GM21515 (cell line): ENCODE measurements at regions not wholly inside any gene's neighbourhood (a gene's known extent, or its start where the extent isn't known, plus 50 kb on each side); places are given as distances from the start of the nearest gene placed in this dataset.
"Not testable (repeated sequence)": the region's sequence is repeated elsewhere in the genome, so short reads cannot be mapped to it uniquely, and the experiment has no call there.

Experiments
- ATAC-seq: cut with Tn5 transposase; IDR thresholded peaks from one replicate; pipeline ENCODE4 v1.9.1; 2021; ENCODE audit not compliant: unreplicated experiment

DNA sequence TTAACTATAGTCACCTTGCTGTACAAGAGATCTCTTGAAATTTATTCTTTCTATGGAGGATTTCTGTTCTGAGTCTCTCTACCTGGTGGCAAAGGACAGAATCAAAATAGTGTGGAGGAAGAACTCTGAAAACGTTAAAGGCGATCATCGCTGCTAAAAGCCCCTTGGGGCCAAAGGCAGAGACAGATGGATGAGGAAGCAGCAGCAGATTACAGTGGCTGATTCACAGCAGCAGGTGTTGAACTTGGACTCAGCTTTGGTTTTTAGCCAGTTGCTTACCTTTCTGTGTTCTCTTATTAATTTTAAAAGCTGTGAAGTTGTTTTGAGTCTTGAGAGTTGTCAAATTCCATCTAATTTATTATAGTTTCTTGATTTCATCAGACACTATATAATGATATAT is 956.1 kb upstream of the GOT2 start:
- ATAC-seq, result no peak

DNA sequence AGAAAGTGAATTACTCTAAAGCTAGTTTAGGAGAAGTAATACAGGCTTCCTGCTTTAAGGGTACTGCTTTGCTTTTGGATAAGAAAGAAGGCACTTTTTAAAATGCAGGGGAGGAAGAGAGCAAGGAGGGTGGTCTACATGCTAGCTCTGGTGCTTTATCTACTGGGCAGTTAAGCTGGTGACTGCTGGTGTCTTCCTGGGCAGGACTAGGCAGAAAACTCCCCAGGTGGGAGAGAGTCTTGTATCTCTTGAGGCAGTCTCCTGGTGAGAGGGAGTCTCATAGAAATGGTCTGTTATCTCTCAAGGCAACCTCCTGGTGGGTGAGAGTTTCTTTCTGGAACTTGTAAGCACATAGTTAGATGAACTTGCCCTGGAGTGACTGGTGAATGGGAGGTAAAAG is 953.9 kb upstream of the GOT2 start:
- ATAC-seq, result no peak

DNA sequence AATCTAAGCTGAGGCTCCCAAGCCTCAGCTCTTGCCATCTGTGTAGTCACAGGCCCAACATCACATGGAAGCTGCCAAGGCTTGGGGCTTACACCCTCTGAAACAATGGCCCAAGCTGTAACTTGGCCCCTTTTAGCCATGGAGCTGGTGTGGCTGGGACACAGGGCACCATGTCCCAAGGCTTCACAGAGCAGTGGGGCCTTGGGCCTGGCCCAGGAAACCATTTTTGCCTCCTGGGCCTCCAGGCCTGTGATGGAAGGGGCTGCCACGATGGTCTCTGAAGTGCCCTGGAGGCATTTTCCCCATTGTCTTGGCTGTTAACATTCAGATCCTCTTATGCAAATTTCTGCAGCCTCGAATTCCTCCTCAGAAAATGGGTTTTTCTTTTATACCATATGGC is 952.3 kb upstream of the GOT2 start:
- no peak for ATAC-seq

DNA sequence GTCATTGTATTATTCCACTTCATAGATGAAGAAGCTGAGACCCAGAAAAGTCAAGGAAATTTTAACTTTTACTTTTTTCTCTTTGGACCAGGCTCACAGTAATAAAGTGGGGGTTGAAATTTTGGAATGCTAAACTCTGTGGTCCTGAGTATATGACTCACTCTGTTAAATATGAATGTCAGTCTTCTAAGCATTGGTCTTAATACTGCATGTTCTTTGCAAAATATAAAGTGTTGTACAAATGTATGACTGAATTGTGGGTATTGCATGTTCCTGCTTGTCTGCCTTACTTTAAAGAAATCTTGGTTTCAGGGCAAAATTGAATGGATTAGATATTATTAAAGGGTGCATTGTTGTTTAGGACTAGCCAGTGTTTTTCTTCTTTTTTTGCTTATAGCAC is 950.8 kb upstream of the GOT2 start:
- no peak for ATAC-seq

DNA sequence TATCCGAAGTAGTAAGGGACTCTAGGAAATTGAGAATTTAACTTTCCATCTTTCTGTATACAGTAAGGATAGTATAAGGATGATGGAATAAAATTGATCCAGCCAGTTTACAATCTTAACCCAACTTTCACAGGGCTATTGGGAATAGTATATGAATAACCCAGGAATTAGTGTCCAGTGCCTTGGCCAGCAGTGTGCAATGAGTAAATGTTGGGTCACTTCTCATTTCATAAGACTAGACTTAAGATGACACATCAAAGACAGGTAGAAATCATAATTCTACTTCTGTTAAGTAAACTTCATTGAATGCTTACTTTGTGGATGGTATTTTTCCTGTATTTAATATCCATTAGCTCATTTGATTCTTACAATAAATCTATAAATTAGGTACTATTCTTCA is 949.6 kb upstream of the GOT2 start:
- no peak for ATAC-seq

DNA sequence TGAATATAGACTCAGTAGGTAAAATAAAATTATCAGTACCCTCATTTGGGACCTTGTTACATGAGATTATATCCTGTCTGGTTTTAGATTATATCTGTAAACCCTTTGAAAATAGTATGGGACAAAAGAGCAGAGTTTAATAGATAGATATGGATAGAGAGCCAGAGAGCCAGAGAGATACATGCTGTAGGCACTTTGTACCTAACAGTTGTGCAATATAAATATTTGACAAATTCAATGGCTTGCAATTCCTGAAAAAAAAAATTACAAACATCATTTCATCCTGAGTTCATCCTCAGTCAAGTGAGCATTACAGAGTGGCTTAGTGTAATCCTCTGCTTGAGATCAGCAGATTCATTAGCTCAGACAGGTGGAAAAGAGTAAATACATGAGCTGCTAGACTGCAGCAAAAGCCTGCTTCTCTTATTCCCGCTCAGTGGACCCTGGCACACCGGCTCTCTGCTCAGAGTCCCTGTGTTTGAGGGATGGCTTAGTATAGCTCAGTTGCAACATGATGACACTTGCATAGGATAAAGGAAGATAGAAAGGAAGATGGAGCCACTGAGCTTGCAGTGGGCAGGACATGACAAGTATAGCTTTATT is 931.6 kb upstream of the GOT2 start:
- ATAC-seq, result no peak

DNA sequence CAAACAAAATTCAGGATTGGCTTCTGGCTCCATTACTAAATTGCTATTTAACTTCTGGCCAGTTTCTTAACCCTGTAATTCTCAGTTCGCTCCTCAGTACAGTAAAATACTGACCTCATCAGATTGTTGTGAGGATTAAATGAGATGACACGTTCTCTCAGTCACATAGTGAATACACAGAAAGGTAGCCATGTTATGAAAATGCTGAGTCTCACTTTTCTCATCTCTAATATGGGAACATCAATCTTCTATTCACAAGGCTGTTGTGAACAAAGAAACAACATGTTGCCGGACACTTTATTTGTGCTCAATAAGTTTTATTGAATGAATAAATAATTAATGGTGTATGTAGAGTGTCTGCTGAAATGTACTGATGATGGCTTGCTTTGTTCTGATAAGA is 924.5 kb upstream of the GOT2 start:
- no peak for ATAC-seq

DNA sequence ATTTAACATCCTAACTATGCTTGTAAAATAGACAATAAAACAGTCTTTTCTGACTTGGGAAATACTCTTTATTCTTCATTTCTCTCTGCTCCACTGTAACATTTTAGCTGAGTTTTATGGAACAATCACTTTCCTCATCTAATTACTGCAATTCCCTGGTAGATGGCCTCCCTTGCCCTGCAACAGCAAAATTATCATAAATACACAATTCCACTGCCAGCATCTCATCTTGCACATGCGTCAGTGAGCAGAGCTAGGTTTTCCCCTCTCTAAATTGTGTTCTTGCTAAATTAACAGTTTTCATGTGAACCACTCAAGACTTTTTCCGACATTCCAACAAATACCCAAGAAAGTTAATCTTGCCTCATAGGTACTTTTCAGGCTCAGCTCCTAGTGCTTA is 920.9 kb upstream of the GOT2 start:
- no peak for ATAC-seq

DNA sequence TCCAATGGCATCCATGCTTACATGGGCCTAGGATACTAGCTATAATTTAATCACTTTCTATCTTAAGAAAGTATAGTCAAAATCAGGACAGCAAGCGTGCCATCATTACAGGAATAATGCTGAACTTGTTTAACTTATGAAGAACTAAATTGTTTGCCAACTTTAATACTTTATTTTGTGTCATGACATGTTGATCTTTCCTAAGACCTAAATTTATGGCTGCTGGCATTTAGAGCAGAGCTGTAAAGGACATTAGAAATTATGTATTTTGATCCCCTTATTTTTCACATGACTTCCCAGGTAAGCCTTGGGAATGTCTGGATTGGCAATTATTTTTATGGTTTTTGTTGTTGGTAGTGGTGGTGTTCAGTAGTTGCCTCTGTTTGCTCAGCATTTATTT is 920.3 kb upstream of the GOT2 start:
- no peak for ATAC-seq

DNA sequence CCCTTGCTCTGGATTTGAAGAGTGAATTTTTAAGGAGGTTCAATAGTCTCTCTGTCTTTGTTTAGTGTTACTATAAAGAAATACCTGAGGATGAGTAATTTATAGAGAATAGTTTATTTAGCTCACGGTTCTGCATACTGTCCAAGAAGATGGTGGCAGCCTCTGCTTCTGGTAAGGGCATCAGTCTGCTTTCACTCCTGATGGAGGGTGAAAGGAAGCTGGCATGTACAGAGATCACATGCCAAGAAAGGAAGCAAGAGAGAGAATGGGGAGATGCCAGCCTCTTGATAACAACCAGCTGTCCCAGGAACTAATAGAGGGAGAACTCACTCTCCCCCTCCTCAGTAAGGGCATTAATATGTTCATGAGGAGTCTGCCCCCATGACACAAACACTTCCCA is 917.5 kb upstream of the GOT2 start:
- no peak for ATAC-seq

DNA sequence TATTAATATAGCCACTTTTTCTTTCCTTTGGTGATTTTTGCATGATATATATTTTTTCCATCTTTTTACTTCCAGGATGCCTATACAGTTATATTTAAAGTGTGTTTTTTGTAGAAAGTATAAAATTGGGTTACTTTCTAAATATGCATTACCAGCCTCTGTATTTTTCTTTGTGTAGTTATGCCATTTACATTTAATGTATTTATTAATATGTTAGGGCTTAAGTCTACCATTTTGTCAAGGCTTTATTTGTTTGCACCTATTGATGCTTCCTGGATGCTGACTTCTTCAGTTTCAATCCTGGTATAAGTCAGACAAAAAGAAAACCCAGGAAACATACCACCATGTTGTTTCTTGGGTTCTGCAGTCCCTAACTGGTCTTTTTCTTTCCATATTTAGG is 911.1 kb upstream of the GOT2 start:
- ATAC-seq, result no peak

DNA sequence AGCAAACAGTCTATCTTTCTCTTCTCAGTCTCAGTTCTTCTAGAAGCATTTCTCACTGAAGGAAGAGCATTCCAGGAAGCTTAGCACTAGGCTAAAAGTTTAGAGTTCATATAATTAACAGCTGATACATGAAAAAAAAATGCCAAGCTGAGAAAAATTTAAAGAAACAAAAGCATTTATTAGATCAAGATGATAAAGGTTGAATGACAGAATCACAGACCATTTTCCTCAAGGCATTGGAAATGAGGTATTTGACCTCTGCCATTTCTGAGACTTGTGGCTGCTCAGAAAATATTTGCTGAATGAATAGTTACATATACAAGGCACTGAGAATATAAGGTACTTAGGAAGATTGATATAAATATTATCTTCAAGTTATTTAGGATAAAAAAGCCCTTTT is 901.6 kb upstream of the GOT2 start:
- ATAC-seq, result no peak

DNA sequence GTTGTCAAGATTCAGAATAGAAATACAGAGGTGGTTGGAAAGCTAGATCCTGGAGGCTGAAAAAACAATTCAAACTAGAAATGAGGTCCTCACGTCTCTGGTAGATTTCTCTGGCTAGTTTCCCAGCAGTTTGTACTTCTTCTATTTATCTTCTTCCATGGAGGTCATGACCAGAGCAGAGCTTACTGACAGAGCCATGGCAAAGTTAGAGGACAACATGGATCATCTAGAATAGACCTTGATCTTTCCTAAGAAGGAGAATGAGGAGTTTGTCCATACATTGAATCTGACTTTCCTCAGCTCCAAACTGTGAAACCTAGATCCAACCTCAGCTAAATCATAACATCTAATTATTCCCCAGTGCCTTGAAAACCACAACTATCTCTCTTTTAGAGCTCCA is 900.8 kb upstream of the GOT2 start:
- ATAC-seq, result no peak

DNA sequence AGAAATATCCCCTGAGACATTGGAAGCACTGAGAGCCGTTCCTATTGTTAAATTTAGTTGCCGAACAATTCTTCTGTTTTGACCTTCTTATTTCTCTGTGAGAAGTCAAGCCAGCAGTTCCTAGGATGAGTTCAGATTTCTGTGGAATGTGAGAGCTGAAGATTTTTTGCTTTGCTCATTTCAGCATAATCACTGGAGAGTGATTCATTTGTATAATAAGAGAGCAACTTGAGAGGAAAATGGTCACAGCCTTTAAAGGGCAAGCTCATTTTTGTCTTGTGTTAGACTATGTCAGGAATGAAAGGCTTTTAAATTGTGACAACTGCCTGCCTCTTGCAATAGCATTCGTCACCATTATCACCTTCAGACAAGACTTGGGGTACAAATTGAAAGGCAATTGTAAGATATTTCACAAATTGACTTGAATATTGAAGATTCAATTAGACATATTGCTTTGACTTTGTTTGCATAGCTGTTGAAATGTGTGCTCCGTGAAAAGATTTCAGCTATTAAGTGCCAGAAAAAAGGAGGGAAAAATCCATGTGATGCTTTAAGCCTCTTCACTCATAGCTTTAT is 900.0 kb upstream of the GOT2 start:
- ATAC-seq, result no peak

DNA sequence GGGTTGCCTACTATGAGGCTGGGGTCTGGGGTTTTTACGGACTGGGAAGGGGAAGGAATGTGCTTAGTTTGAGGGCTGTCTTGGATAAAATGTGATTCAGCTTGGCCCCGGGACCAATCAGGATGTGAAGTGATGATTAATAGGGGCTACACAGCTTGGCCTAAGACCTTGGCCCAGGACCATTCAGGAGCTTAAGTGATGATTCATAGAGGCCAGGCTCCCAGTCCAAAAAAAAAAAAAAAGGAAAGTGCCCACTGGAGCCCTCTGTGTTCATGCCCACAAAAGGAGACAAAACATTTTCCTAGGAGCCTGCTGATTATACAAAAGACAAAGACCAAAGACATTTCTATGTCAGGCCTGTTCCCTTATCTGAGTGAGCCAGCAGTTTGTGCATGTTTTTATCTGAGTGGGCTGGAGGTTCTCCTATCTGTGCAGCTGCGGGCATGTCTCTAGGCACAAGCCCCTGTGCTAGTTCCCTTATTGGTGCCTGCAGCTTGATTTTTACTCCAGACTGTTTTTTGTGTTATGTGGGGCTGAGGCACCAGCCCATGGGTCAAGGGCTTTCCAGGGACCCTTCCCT is 898.2 kb upstream of the GOT2 start:
- no peak for ATAC-seq

DNA sequence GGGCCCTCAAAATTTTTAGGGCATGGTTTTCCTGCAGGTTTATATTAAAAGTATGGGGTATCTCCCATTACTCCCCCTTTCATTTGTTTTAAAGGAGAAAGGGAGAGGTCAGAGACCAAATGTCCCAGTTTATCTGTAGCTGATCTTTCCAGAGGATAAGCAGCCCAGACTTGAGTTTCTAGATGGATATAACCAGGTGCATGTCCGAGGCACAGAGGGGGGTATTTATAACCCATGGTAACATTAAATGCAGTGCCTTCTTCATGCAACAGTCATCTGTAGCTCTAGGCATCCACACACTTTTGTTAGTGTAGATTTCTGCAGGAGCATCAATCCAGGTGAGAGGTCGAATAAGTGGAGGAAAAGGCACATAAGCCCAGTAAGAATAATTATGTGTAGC is 890.3 kb upstream of the GOT2 start:
- not testable (repeated sequence) for ATAC-seq

DNA sequence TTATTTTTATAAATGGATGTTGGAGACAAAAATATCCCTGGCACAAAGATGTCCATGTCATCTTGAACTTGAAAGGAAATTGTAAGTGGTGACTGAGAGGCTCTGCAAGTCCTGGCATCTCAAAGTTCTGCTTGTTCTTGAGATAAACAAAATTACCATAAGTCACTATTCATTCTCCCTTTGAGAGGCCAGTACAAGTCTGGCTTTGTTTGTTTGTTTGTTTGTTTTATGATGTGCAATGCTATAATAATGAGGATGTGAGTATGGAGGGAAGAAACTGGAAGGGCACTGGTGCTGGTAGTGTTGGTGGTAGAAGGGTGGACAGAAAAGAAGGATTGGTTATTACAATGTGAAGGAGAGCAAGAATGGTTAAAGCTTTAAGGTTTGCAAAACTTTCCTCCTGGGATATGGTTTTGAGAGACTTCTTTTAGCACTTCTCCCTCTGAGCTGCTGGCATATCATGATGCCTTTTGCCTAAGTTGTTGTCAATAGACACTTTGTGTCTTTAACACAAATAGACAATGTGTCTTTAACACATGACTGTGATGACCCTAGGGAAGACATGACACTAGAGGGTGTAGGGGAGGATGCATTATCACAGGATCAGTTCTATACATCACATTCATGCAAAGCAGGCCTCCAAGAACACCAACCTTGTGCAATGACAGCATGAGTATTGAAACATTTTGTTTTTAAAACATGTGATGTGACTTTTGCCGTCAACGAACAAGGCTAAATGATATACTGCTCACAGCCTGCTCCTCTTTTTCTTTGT is 880.5 kb upstream of the GOT2 start:
- ATAC-seq, result no peak

DNA sequence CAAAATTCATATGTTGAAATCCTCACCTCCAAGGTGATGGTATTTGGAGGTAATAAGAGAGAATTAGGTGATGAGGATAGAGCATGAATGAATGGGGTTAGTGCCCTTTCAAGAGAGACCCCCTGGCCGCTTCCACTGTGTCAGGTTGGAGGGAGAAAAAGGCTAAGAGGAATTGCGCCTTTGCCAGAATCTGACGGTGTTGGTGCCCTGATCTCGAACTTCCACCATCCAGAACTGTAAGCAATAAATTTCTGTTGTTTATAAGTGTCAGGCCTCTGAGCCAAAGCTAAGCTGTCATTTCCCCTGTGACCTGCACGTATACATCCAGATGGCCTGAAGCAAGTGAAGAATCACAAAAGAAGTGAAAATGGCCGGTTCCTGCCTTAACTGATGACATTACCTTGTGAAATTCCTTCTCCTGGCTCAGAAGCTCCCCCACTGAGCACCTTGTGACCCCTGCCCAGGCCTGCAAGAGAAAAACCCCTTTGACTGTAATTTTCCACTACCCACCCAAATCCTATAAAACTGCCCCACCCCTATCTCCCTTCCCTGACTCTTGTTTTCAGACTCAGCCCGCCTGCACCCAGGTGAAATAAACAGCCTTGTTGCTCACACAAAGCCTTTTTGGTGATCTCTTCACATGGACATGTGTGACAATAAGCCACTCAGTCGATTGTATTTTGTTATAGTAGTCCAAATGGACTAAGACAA is 878.9 kb upstream of the GOT2 start:
- not testable (repeated sequence) for ATAC-seq

DNA sequence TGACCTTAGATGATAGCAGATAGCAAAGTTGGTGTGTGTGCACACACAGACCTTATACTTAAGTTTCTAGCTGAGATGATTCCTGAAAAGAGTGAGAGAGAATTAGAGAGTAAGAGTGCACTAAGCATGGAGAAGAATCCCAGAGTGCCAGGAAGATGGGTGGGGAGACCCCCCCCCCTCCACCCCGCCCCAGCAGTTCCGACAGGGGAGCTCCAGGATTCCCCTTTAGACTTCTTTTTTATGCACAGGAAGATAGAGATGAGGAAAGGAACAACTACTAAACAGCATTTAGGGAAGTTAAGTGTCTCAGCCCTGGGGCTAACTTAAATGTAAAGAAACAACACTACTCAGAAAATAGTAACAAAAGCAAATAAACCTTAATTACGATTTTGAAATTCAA is 878.0 kb upstream of the GOT2 start:
- ATAC-seq, result no peak

DNA sequence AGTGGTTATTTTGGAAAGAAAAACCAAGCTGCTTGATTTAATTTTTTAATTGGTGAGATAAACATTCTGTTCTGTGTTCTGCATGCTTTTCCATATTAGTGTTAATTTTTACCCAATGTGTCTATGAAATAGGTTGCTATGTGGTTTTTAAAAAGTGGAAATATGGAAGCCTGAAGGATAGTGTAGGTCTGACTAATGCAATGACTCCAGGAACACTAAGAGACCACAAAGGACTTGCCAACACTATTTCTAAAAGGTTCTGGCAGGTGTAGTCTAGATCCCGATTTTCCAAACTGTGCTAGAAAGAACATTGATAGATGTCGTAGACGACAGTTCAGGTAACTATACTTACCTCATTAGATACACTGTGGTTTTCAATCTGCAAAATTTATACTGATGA is 877.4 kb upstream of the GOT2 start:
- ATAC-seq, result no peak

DNA sequence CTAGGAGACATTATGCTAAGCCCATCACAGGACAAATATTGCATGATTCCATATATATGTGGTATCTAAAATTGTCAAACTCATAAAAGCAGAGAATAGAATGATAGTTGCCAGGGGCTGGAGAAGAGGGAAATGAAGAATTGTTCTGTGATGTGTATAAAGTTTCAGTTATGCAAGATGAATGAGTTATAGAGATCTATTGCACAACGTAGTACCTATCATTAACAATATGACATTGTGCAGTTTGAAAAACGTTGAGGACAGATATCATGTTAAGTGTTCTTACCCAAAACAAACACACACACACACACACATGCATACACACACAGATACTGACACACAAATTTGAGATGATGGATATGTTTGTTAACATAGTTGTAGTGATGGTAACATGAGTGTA is 871.6 kb upstream of the GOT2 start:
- ATAC-seq, result no peak

DNA sequence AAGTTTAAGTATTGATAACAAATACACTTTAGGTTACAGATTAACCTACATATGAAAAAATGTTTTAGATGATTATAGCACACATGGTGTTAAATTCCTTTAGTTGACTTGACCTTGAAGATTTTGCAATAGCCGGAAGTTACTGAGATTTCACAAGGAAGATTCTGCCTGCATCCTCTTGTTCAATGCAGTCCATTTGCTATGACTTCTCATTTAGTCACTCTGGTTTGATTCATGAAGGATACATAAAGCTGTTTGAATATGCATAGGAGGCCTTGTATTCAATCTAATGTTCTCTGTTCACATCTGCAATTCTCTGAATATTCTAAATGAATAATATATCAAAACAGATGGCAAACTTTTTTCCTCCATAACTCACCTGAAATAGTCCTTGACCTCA is 870.2 kb upstream of the GOT2 start:
- ATAC-seq, result no peak
